ENCODE measurements at regions not wholly inside any gene's neighbourhood (a gene's known extent, or its start where the extent isn't known, plus 50 kb on each side); places are given as distances from the start of the nearest gene placed in this dataset.
"Not testable (repeated sequence)": the region's sequence is repeated elsewhere in the genome, so short reads cannot be mapped to it uniquely, and the experiment has no call there.

DNA sequence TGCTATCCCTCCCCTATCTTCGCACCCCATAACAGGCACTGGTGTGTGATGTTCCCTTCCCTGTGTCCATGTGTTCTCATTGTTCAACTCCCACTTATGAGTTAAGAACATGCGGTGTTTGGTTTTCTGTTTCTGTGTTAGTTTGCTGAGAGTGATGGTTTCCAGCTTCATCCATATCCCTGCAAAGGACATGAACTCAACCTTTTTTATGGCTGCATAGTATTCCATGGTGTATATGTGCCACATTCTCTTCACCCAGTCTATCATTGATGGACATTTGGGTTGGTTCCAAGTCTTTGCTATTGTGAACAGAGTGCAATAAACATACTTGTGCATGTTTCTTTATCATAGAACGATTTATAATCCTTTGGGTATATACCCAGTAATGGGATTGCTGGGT, 84.7 kb upstream of the GATB start:
- not testable (repeated sequence) for DNase-seq (ENCODE audit: low read depth)

- DNase-seq (ENCODE audit: low read depth) = no peak
Measured at GRCh38 chr4:151842430-151843079, 81.7 kb upstream of the GATB start.

DNA sequence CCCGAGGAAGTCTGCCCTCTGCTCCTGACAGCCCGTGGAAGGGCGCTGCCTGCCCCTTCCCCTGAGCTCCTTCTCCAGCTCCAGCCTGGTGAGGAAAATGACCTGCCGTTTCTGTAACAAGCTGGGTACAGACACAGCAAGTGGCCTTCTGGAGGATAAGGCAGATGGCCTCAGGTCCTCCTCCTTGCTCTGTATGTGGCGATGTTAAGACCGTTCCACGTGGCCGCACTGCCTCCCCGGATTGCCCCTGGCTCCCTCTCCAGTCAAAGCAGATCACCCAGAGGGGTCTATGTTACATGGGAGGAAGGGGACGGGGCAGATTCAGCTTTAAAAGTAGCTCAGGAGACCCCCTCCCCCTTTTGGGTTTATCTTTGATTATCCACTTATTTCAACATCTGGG, 80.3 kb upstream of the GATB start:
- no peak for DNase-seq (ENCODE audit: low read depth)

DNA sequence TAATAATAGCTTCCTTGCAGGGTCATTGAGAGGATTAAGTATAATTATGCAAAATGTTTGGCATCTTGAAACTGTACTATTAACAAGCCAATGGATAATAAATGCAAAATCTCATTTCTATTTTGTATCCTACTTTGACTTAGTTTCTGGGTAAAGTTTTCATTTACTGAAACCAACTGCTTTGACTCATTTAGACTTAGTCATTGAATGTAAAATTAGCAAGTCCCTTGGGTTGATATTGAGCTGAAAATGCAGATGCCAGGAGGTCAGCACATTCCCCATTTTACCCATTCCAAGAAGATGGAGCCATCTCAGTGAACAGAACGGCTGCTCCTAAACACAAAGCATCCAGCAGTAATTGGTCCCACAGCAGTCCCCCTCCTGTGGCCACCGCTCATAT, 74.7 kb upstream of the GATB start:
- no peak for DNase-seq (ENCODE audit: low read depth)

GRCh38 chr4:151833174-151833573, 72.4 kb upstream of the GATB start:
- DNase-seq (ENCODE audit: low read depth) = no peak

GRCh38 chr4:151831526-151831925, 70.7 kb upstream of the GATB start:
- DNase-seq (ENCODE audit: low read depth) = no peak

DNA sequence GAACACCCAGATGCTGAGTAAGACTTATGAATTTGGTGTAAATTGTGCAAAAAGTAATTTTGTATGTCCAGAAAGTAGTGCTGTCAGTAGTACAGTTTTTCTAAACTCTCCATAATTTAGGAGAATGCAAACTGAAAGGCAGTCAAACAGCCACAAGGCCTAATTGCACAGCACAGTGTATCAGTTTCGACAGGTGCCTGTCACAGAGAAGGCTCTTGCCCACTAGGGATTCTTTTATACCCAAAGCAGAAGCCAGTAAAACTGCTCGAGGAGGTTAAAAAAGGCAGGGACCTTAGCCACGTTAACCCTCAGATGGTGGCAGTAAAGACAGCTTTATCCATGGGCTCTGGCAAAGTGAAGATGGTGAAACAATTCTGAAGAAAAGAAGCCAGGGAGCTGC, 69.4 kb upstream of the GATB start:
- no peak for DNase-seq (ENCODE audit: low read depth)

DNA sequence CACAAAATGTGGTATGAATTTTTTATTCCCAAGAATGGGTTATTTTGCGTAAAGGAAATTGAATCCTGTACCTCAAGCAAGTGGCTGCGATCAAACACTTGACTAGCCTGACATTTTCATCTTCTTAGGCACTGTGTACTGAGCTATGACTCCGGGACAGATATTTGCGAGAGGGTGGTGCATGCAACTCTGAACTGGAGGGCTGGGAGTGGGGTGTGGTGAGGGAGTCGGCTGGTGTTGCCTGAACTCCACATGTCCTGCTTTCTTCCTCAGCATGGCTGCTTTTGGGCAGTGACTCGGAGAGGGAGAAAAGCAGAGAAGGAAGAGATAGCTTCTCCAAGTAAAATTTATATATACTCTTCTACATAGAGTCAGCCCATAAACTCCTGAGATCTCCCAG, 68.5 kb upstream of the GATB start:
- DNase-seq (ENCODE audit: low read depth) = no peak

DNA sequence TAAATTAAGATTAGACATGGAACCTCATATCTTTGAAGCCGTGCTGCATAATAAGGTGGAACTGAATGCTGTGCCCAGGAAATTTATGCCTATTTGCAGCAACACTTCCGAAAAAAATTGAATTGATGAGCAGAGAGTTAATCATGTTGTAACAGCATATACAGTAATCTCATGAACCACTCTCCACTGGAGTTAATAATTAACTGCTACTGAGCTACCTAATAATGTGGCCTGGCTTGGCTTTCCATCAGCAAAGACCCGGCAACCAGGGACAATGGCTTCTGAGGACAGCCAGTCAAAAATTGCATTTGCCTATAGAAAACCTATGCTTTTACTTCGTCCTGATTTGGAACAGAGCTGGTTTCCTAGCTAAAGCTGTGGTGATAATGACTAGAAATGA, 63.8 kb upstream of the GATB start:
- no peak for DNase-seq (ENCODE audit: low read depth)

- no peak for DNase-seq (ENCODE audit: low read depth)
Measured at GRCh38 chr4:151822331-151822730, 61.5 kb upstream of the GATB start.

GRCh38 chr4:151820004-151820403, 59.2 kb upstream of the GATB start:
- no peak for DNase-seq (ENCODE audit: low read depth)

- DNase-seq (ENCODE audit: low read depth) = no peak
Measured at GRCh38 chr4:151811403-151811802, 50.6 kb upstream of the GATB start.
